ENCODE measurements at regions not wholly inside any gene's neighbourhood (a gene's known extent, or its start where the extent isn't known, plus 50 kb on each side); places are given as distances from the start of the nearest gene placed in this dataset.

- DNase-seq (ENCODE audit: low read depth) = no peak
- no peak overlapping the region for H3K4me3 ChIP-seq (ENCODE audit: low read depth, low read length)
- TF ChIP-seq MYC (IDR thresholded peaks at IDR 0.05; ENCODE audit: low read depth, low read length) = no peak
- no peak for TF ChIP-seq CTCF (IDR thresholded peaks at IDR 0.05; ENCODE audit: low read depth, low read length)
- no peak for TF ChIP-seq MAX (IDR thresholded peaks at IDR 0.05; ENCODE audit: low read depth, low read length)
- TF ChIP-seq POLR2A (IDR thresholded peaks at IDR 0.05; ENCODE audit: extremely low read depth, insufficient read length) = no peak
Observed at GRCh38 chrX:23598575-23598974, 68.7 kb upstream of the PRDX4 start.

GRCh38 chrX:23603501-23603900 lies 63.8 kb upstream of the PRDX4 start:
- DNase-seq (ENCODE audit: low read depth) = no peak
- no peak overlapping the region for H3K4me3 ChIP-seq (ENCODE audit: low read depth, low read length)
- no peak for TF ChIP-seq CTCF (IDR thresholded peaks at IDR 0.05; ENCODE audit: low read depth, low read length)
- no peak for TF ChIP-seq POLR2A (IDR thresholded peaks at IDR 0.05; ENCODE audit: extremely low read depth, insufficient read length)
- no peak for TF ChIP-seq MYC (IDR thresholded peaks at IDR 0.05; ENCODE audit: low read depth, low read length)
- TF ChIP-seq MAX (IDR thresholded peaks at IDR 0.05; ENCODE audit: low read depth, low read length) = no peak

- TF ChIP-seq CTCF (IDR thresholded peaks at IDR 0.05; ENCODE audit: low read depth, low read length) = no peak
- TF ChIP-seq POLR2A (IDR thresholded peaks at IDR 0.05; ENCODE audit: extremely low read depth, insufficient read length) = no peak
- no peak for TF ChIP-seq MYC (IDR thresholded peaks at IDR 0.05; ENCODE audit: low read depth, low read length)
- no peak for TF ChIP-seq MAX (IDR thresholded peaks at IDR 0.05; ENCODE audit: low read depth, low read length)
- H3K4me3 ChIP-seq (ENCODE audit: low read depth, low read length) = no peak overlapping the region
- DNase-seq (ENCODE audit: low read depth) = no peak
Observed at GRCh38 chrX:23610495-23610894, 56.8 kb upstream of the PRDX4 start.

GRCh38 chrX:23612846-23613245 lies 54.4 kb upstream of the PRDX4 start:
- no peak for DNase-seq (ENCODE audit: low read depth)
- TF ChIP-seq CTCF (IDR thresholded peaks at IDR 0.05; ENCODE audit: low read depth, low read length) = no peak
- no peak overlapping the region for H3K4me3 ChIP-seq (ENCODE audit: low read depth, low read length)

- peak; percentile 29 for DNase-seq (ENCODE audit: low read depth)
- no peak overlapping the region for H3K4me3 ChIP-seq (ENCODE audit: low read depth, low read length)
- TF ChIP-seq MAX (IDR thresholded peaks at IDR 0.05; ENCODE audit: low read depth, low read length) (no peak), CTCF (IDR thresholded peaks at IDR 0.05; ENCODE audit: low read depth, low read length) (peak; percentile 47)
Observed at GRCh38 chrX:23616361-23616760, 50.9 kb upstream of the PRDX4 start.

Measured in NB4 (cell line).